Natural killer cell (primary cell): ENCODE measurements at regions not wholly inside any gene's neighbourhood (a gene's known extent, or its start where the extent isn't known, plus 50 kb on each side); places are given as distances from the start of the nearest gene placed in this dataset.
A peak's percentile ranks its signal among the peaks of the same experiment; 100 is the strongest.

Experiments
- ATAC-seq, 3 donors: fragments of 150-1000 bp in 2 of 3; fragments of 200-7000 bp in 1 of 3; cut with Tn5 transposase; 1 replicate in 1 of 3; 2 replicates in 2 of 3; pipeline ENCODE4 v1.10.0; 2021; ENCODE audit warnings: mild to moderate bottlenecking in 2 of 3, moderate library complexity in 2 of 3
- DNase-seq, 2 donors: peaks; one replicate each; pipeline versions ENCODE4 v3.0.0 to v3.0.0-alpha.2; 2013 to 2021; ENCODE audit warnings: mixed read lengths in 1 of 2
- H3K27ac ChIP-seq: one replicate; pipeline ENCODE4 v1.5.1; 2013; ENCODE audit warnings: mild to moderate bottlenecking, low read length
- H3K27me3 ChIP-seq: one replicate; pipeline ENCODE4 v1.6.1; 2013; ENCODE audit warnings: low read length; ENCODE audit not compliant: control insufficient read depth, insufficient read depth
- H3K36me3 ChIP-seq: one replicate; pipeline ENCODE4 v1.6.1; 2013; ENCODE audit warnings: low read length; ENCODE audit not compliant: control insufficient read depth, insufficient read depth
- H3K4me1 ChIP-seq: one replicate; pipeline ENCODE4 v1.6.1; 2013; ENCODE audit warnings: low read length; ENCODE audit not compliant: control insufficient read depth, insufficient read depth
- H3K4me3 ChIP-seq: one replicate; pipeline ENCODE4 v1.5.1; 2013; ENCODE audit warnings: low read length
- H3K9me3 ChIP-seq: one replicate; pipeline ENCODE4 v1.6.1; 2013; ENCODE audit warnings: low read length; ENCODE audit not compliant: control insufficient read depth, insufficient read depth
- H3K27ac Mint-ChIP-seq, 2 donors: one replicate each; pipeline ENCODE4 v1.8.0; 2022; ENCODE audit warnings: mild to moderate bottlenecking in 2 of 2, mixed read lengths in 2 of 2, moderate library complexity in 1 of 2
- H3K27me3 Mint-ChIP-seq, 2 donors: one replicate each; pipeline ENCODE4 v1.8.0; 2022; ENCODE audit warnings: low read depth in 2 of 2, mixed read lengths in 2 of 2
- H3K36me3 Mint-ChIP-seq: one replicate; pipeline ENCODE4 v1.8.0; 2022; ENCODE audit warnings: mixed read lengths
- H3K4me1 Mint-ChIP-seq, 2 donors: one replicate each; pipeline ENCODE4 v1.8.0; 2022; ENCODE audit warnings: mixed read lengths in 2 of 2
- H3K4me3 Mint-ChIP-seq: one replicate; pipeline ENCODE4 v1.8.0; 2022; ENCODE audit warnings: mild to moderate bottlenecking, moderate library complexity, mixed read lengths
- H3K9me3 Mint-ChIP-seq, 2 donors: one replicate each; pipeline ENCODE4 v1.8.0; 2022; ENCODE audit warnings: mixed read lengths in 2 of 2
- CTCF ChIP-seq: fragments of 200-600 bp; IDR thresholded peaks from one replicate; pipeline ENCODE4 v1.8.0; 2022; ENCODE audit warnings: antibody characterized with exemption
- WGBS: methylation state at CpG from one replicate; pipeline ENCODE4 v1.1.7; 2013; ENCODE audit warnings: missing lambda C conversion rate; ENCODE audit not compliant: insufficient coverage; 5-methylcytosine and 5-hydroxymethylcytosine counted together
- intact Hi-C: fragments of 100-400 bp; cut with micrococcal nuclease; formaldehyde crosslinking; loops from one replicate; pipeline ENCODE4 v1.14.2; 2022

- no peaks in the 10 kb centered on the region for H3K9me3 ChIP-seq
- TF ChIP-seq CTCF: no peak
- peaks cover 36 to 49% of the 10 kb centered on the region in 2 donors for H3K27me3 Mint-ChIP-seq
- no peak overlapping the region for H3K4me3 Mint-ChIP-seq
- no peak for ATAC-seq
- peaks cover 8% of the 10 kb centered on the region for H3K4me1 ChIP-seq
- no peaks in the 10 kb centered on the region for H3K9me3 Mint-ChIP-seq
- DNase-seq: no peak
- WGBS: 96% methylated on average over 25 of the region's 25 CpGs
- H3K27me3 ChIP-seq: no peaks in the 10 kb centered on the region
- peaks cover 16 to 17% of the 10 kb centered on the region in 2 donors for H3K4me1 Mint-ChIP-seq
- H3K36me3 ChIP-seq: no peaks in the 10 kb centered on the region
- intact Hi-C loops: no loop called here
- no peak overlapping the region for H3K27ac Mint-ChIP-seq
- no peak overlapping the region for H3K27ac ChIP-seq
- H3K36me3 Mint-ChIP-seq: no peaks in the 10 kb centered on the region
- no peak overlapping the region for H3K4me3 ChIP-seq
These were observed 149.9 kb downstream of the SYF2 start for GRCh38 chr1:25082216-25082899.

GRCh38 chr1:25081496-25081895 lies 150.8 kb downstream of the SYF2 start:
- no peak for DNase-seq
- no peaks in the 10 kb centered on the region for H3K36me3 ChIP-seq
- Mint-ChIP-seq H3K27me3 (peaks cover 31 to 43% of the 10 kb centered on the region in 2 donors), H3K27ac (no peak overlapping the region), H3K36me3 (no peaks in the 10 kb centered on the region), H3K4me1 (peaks cover 16% of the 10 kb centered on the region in 2 donors), H3K9me3 (no peaks in the 10 kb centered on the region), H3K4me3 (no peak overlapping the region)
- WGBS: 100% methylated on average over 2 of the region's 2 CpGs
- no peak for ATAC-seq
- H3K27me3 ChIP-seq: no peaks in the 10 kb centered on the region
- H3K4me3 ChIP-seq: no peak overlapping the region
- no peak overlapping the region for H3K27ac ChIP-seq
- no peaks in the 10 kb centered on the region for H3K9me3 ChIP-seq
- intact Hi-C loops: no loop called here
- H3K4me1 ChIP-seq: peaks cover 8% of the 10 kb centered on the region
- TF ChIP-seq CTCF: no peak

- Histone ChIP-seq H3K27ac (peak overlapping the region; percentile 3), H3K9me3 (no peaks in the 10 kb centered on the region), H3K36me3 (no peaks in the 10 kb centered on the region), H3K4me1 (peaks cover 8% of the 10 kb centered on the region), H3K27me3 (no peaks in the 10 kb centered on the region), H3K4me3 (no peak overlapping the region)
- no peak for DNase-seq
- Mint-ChIP-seq H3K4me1 (peaks cover 16% of the 10 kb centered on the region in 2 donors), H3K4me3 (no peak overlapping the region), H3K9me3 (no peaks in the 10 kb centered on the region), H3K27ac (peak overlapping the region in 1 of 2 donors; percentile 65), H3K36me3 (no peaks in the 10 kb centered on the region), H3K27me3 (peaks cover 31 to 37% of the 10 kb centered on the region in 2 donors)
- intact Hi-C loops: no loop called here
- no peak for TF ChIP-seq CTCF
- ATAC-seq: peak in 2 of 3 donors; percentile 67 to 92
- 70% methylated on average over 8 of the region's 8 CpGs for WGBS
These were observed 150.5 kb upstream of the RUNX3 start for GRCh38 chr1:25080294-25081209.
